ENCODE measurements at regions not wholly inside any gene's neighbourhood (a gene's known extent, or its start where the extent isn't known, plus 50 kb on each side); places are given as distances from the start of the nearest gene placed in this dataset.
"Not testable (repeated sequence)": the region's sequence is repeated elsewhere in the genome, so short reads cannot be mapped to it uniquely, and the experiment has no call there.

- TF ChIP-seq CTCF (IDR thresholded peaks at IDR 0.05; ENCODE audit: insufficient read depth, low read length) = no peak
- H3K4me3 ChIP-seq (ENCODE audit: low read depth, low read length) = no peak overlapping the region
- no peak for DNase-seq (ENCODE audit: low read depth)
Observed at GRCh38 chr4:130077275-130077674, 981.3 kb downstream of the C4orf33 start.

GRCh38 chr4:130079027-130079426, 983.1 kb downstream of the C4orf33 start:
- not testable (repeated sequence) for H3K4me3 ChIP-seq (ENCODE audit: low read depth, low read length); DNase-seq (ENCODE audit: low read depth)

GRCh38 chr4:130080872-130081451, 985.0 kb downstream of the C4orf33 start:
- no peak for DNase-seq (ENCODE audit: low read depth)
- H3K4me3 ChIP-seq (ENCODE audit: low read depth, low read length) = no peak overlapping the region
- no peak for TF ChIP-seq CTCF (IDR thresholded peaks at IDR 0.05; ENCODE audit: insufficient read depth, low read length)

- H3K4me3 ChIP-seq (ENCODE audit: low read depth, low read length) = no peak overlapping the region
- DNase-seq (ENCODE audit: low read depth) = no peak
- TF ChIP-seq CTCF (IDR thresholded peaks at IDR 0.05; ENCODE audit: insufficient read depth, low read length) = no peak
Observed at GRCh38 chr4:130090427-130090826, 994.5 kb downstream of the C4orf33 start.

- H3K4me3 ChIP-seq (ENCODE audit: low read depth, low read length) = no peak overlapping the region
- TF ChIP-seq CTCF (IDR thresholded peaks at IDR 0.05; ENCODE audit: insufficient read depth, low read length) = no peak
- DNase-seq (ENCODE audit: low read depth) = no peak
Observed at GRCh38 chr4:130092187-130093015, 996.4 kb downstream of the C4orf33 start.

GRCh38 chr4:130099105-130099504, 1003.2 kb downstream of the C4orf33 start:
- H3K4me3 ChIP-seq (ENCODE audit: low read depth, low read length) = no peak overlapping the region
- TF ChIP-seq CTCF (IDR thresholded peaks at IDR 0.05; ENCODE audit: insufficient read depth, low read length) = no peak
- DNase-seq (ENCODE audit: low read depth) = no peak

- no peak for DNase-seq (ENCODE audit: low read depth)
- H3K4me3 ChIP-seq (ENCODE audit: low read depth, low read length) = no peak overlapping the region
- no peak for TF ChIP-seq CTCF (IDR thresholded peaks at IDR 0.05; ENCODE audit: insufficient read depth, low read length)
Observed at GRCh38 chr4:130110189-130110588, 1014.2 kb downstream of the C4orf33 start.
